Liver (tissue), 8 donors: ENCODE measurements at regions not wholly inside any gene's neighbourhood (a gene's known extent, or its start where the extent isn't known, plus 50 kb on each side); places are given as distances from the start of the nearest gene placed in this dataset.

ENCODE experiments used
- DNase-seq: peaks from one replicate; pipeline ENCODE4 v3.0.0-alpha.2; 2017; ENCODE audit warnings: low spot score
- H3K27ac ChIP-seq, 2 donors: one replicate each; pipeline ENCODE4 v1.7.0; 2013; ENCODE audit warnings: inconsistent platforms in 2 of 2, low read length in 2 of 2, control low read depth in 1 of 2, low read depth in 1 of 2, mild to moderate bottlenecking in 1 of 2
- H3K27me3 ChIP-seq, 4 donors: one replicate each; pipeline versions ENCODE4 v1.6.1 to v1.7.0; 2013; ENCODE audit warnings: low read length in 3 of 4, inconsistent platforms in 1 of 4, mild to moderate bottlenecking in 1 of 4, moderate library complexity in 1 of 4; ENCODE audit not compliant: control insufficient read depth in 4 of 4, insufficient read depth in 4 of 4
- H3K36me3 ChIP-seq, 4 donors: one replicate each; pipeline versions ENCODE4 v1.6.1 to v1.7.0; 2013; ENCODE audit warnings: low read length in 3 of 4, mild to moderate bottlenecking in 3 of 4, low read depth in 1 of 4, moderate library complexity in 1 of 4; ENCODE audit not compliant: control insufficient read depth in 4 of 4, insufficient read depth in 3 of 4
- H3K4me1 ChIP-seq, 4 donors: one replicate each; pipeline versions ENCODE4 v1.6.1 to v1.7.0; 2013; ENCODE audit warnings: low read length in 3 of 4, mild to moderate bottlenecking in 3 of 4, moderate library complexity in 1 of 4; ENCODE audit not compliant: control insufficient read depth in 4 of 4, insufficient read depth in 4 of 4
- H3K4me3 ChIP-seq, 3 donors: one replicate each; pipeline versions ENCODE4 v1.6.1 to v1.7.0; 2013; ENCODE audit warnings: low read length in 3 of 3, control low read depth in 1 of 3, low read depth in 1 of 3, mild to moderate bottlenecking in 1 of 3
- H3K9ac ChIP-seq, 2 donors: one replicate each; pipeline ENCODE4 v1.7.0; 2013; ENCODE audit warnings: low read length in 2 of 2, mild to moderate bottlenecking in 2 of 2, moderate library complexity in 2 of 2, control low read depth in 1 of 2, low read depth in 1 of 2
- H3K9me3 ChIP-seq, 4 donors: one replicate each; pipeline versions ENCODE4 v1.6.1 to v1.7.0; 2013; ENCODE audit warnings: low read length in 3 of 4; ENCODE audit not compliant: control insufficient read depth in 4 of 4
- ATF3 ChIP-seq: IDR thresholded peaks from 2 replicates; pipeline ENCODE4 v1.6.1; 2016; ENCODE audit warnings: antibody characterized with exemption
- CTCF ChIP-seq: fragments of 150-350 bp; IDR thresholded peaks from 2 replicates; pipeline ENCODE4 v1.5.1; 2017; ENCODE audit warnings: improper control_type of control experiment, low read depth, low read length; ENCODE audit not compliant: missing input control
- EGR1 ChIP-seq, 2 donors: IDR thresholded peaks; 2 replicates each; pipeline ENCODE4 v1.6.1; 2016 to 2018; ENCODE audit warnings: antibody characterized with exemption in 2 of 2, low read depth in 2 of 2
- FOXA1 ChIP-seq: IDR thresholded peaks from 2 replicates; pipeline ENCODE4 v1.6.1; 2016; ENCODE audit warnings: antibody characterized with exemption
- FOXA2 ChIP-seq: IDR thresholded peaks from 2 replicates; pipeline ENCODE4 v1.6.1; 2016; ENCODE audit warnings: antibody characterized with exemption
- GABPA ChIP-seq, 2 donors: IDR thresholded peaks in 1 of 2; conservative IDR thresholded peaks in 1 of 2; 2 replicates each; pipeline ENCODE4 v1.6.1; 2016; ENCODE audit warnings: antibody characterized with exemption in 2 of 2, mild to moderate bottlenecking in 1 of 2, moderate library complexity in 1 of 2
- HNF4A ChIP-seq, 2 donors: conservative IDR thresholded peaks; 2 replicates each; pipeline ENCODE4 v1.6.1; 2016; ENCODE audit warnings: antibody characterized with exemption in 2 of 2, mild to moderate bottlenecking in 2 of 2
- JUND ChIP-seq, 2 donors: IDR thresholded peaks; 2 replicates each; pipeline ENCODE4 v1.6.1; 2016; ENCODE audit warnings: antibody characterized with exemption in 2 of 2
- MAX ChIP-seq: IDR thresholded peaks from 2 replicates; pipeline ENCODE4 v1.6.1; 2016; ENCODE audit warnings: antibody characterized with exemption
- NR2F2 ChIP-seq: IDR thresholded peaks from 2 replicates; pipeline ENCODE4 v1.6.1; 2016; ENCODE audit warnings: antibody characterized with exemption
- RAD21 ChIP-seq, 2 donors: IDR thresholded peaks; 2 replicates each; pipeline ENCODE4 v1.6.1; 2016; ENCODE audit warnings: antibody characterized with exemption in 2 of 2, mild to moderate bottlenecking in 2 of 2
- REST ChIP-seq: IDR thresholded peaks from 2 replicates; pipeline ENCODE4 v1.6.1; 2016; ENCODE audit warnings: antibody characterized with exemption, mild to moderate bottlenecking
- RXRA ChIP-seq, 2 donors: IDR thresholded peaks; 2 replicates each; pipeline ENCODE4 v1.6.1; 2017 to 2018; ENCODE audit warnings: antibody characterized with exemption in 2 of 2, mild to moderate bottlenecking in 1 of 2
- SP1 ChIP-seq: IDR thresholded peaks from 2 replicates; pipeline ENCODE4 v1.6.1; 2018; ENCODE audit warnings: antibody characterized with exemption, mild to moderate bottlenecking
- TAF1 ChIP-seq: conservative IDR thresholded peaks from 2 replicates; pipeline ENCODE4 v1.6.1; 2016; ENCODE audit warnings: antibody characterized with exemption, mild to moderate bottlenecking
- YY1 ChIP-seq: IDR thresholded peaks from 2 replicates; pipeline ENCODE4 v1.6.1; 2016; ENCODE audit warnings: antibody characterized with exemption, mild to moderate bottlenecking
- ZBTB33 ChIP-seq: IDR thresholded peaks from 2 replicates; pipeline ENCODE4 v1.6.1; 2016; ENCODE audit warnings: antibody characterized with exemption
- WGBS: extraction: QIAGEN DNeasy Blood & Tissue Kit; methylation state at CpG from one replicate; pipeline ENCODE4 v1.1.7; 2013; 5-methylcytosine and 5-hydroxymethylcytosine counted together
- donor health status: healthy.
- donor health status: healthy.
- donor health status: healthy.
- donor health status: healthy.
- donor health status: healthy.

- no peak overlapping the region for H3K27ac ChIP-seq
Measured at GRCh38 chr2:173672573-173673340, 292.4 kb downstream of the SP3 start.

GRCh38 chr2:173673640-173674039 is 291.5 kb downstream of the SP3 start:
- H3K9ac ChIP-seq, result no peak overlapping the region
- H3K4me3 ChIP-seq, result no peak overlapping the region
- DNase-seq, result no peak
- no peak overlapping the region for H3K27ac ChIP-seq
- H3K36me3 ChIP-seq, result no peaks in the 10 kb centered on the region
- H3K27me3 ChIP-seq, result peaks cover 0 to 12% (median 0%) of the 10 kb centered on the region in 4 donors
- H3K9me3 ChIP-seq, result no peaks in the 10 kb centered on the region
- 79% methylated on average over 1 of the region's 1 CpG for WGBS
- H3K4me1 ChIP-seq, result no peaks in the 10 kb centered on the region
- TF ChIP-seq TAF1 (no peak), HNF4A (conservative IDR thresholded peaks at IDR 0.05) (no peak), RAD21 (IDR thresholded peaks at IDR 0.05) (no peak), REST (no peak), ATF3 (no peak), RXRA (IDR thresholded peaks at IDR 0.05) (no peak), FOXA2 (no peak), ZBTB33 (no peak)

More at GRCh38 chr2:173672573-173673340, 292.4 kb downstream of the SP3 start:
- Histone ChIP-seq H3K4me3 (no peak overlapping the region), H3K4me1 (no peaks in the 10 kb centered on the region), H3K9me3 (no peaks in the 10 kb centered on the region), H3K9ac (no peak overlapping the region), H3K27me3 (peaks cover 0 to 12% (median 0%) of the 10 kb centered on the region in 4 donors), H3K36me3 (no peaks in the 10 kb centered on the region)
- TF ChIP-seq TAF1, result no peak
- TF ChIP-seq CTCF, result no peak
- TF ChIP-seq RXRA (IDR thresholded peaks at IDR 0.05), result no peak
- no peak for TF ChIP-seq ZBTB33
- TF ChIP-seq NR2F2, result no peak
- no peak for TF ChIP-seq RAD21 (IDR thresholded peaks at IDR 0.05)
- no peak for TF ChIP-seq GABPA (IDR thresholded peaks at IDR 0.05 in 1 of 2, conservative IDR thresholded peaks at IDR 0.05 in 1 of 2)
- no peak for TF ChIP-seq MAX
- TF ChIP-seq SP1, result no peak
- no peak for TF ChIP-seq ATF3
- TF ChIP-seq YY1, result no peak
- TF ChIP-seq EGR1 (IDR thresholded peaks at IDR 0.05; ENCODE audit: low read depth in 2 of 2), result no peak
- no peak for TF ChIP-seq FOXA1
- no peak for TF ChIP-seq JUND (IDR thresholded peaks at IDR 0.05)
- TF ChIP-seq HNF4A (conservative IDR thresholded peaks at IDR 0.05), result no peak
- DNase-seq, result no peak
- 90% methylated on average over 3 of the region's 3 CpGs for WGBS
